Right lung (tissue), 2 donors: ENCODE measurements at regions not wholly inside any gene's neighbourhood (a gene's known extent, or its start where the extent isn't known, plus 50 kb on each side); places are given as distances from the start of the nearest gene placed in this dataset.
"Not testable (repeated sequence)": the region's sequence is repeated elsewhere in the genome, so short reads cannot be mapped to it uniquely, and the experiment has no call there.

Experiments used
- DNase-seq, 2 donors: peaks; one replicate each; pipeline ENCODE4 v3.0.0-alpha.2; 2013

GRCh38 chr7:67916111-67916510, 919.5 kb downstream of the TYW1 start:
- DNase-seq, result not testable (repeated sequence)

GRCh38 chr7:67916571-67917436, 920.2 kb downstream of the TYW1 start:
- DNase-seq, result no peak

GRCh38 chr7:67917437-67917755, 920.8 kb downstream of the TYW1 start:
- DNase-seq, result no peak

- DNase-seq, result no peak
These were observed 921.5 kb downstream of the TYW1 start for GRCh38 chr7:67918158-67918557.

- no peak for DNase-seq
These were observed 926.7 kb downstream of the TYW1 start for GRCh38 chr7:67923286-67923685.

GRCh38 chr7:67928141-67928540, 931.5 kb downstream of the TYW1 start:
- DNase-seq, result no peak

- DNase-seq, result not testable (repeated sequence)
These were observed 939.8 kb downstream of the TYW1 start for GRCh38 chr7:67936447-67936846.

GRCh38 chr7:67940400-67940799, 943.8 kb downstream of the TYW1 start:
- no peak for DNase-seq

- no peak for DNase-seq
These were observed 950.6 kb downstream of the TYW1 start for GRCh38 chr7:67947191-67947590.

GRCh38 chr7:67947646-67948045, 951.0 kb downstream of the TYW1 start:
- DNase-seq, result no peak

GRCh38 chr7:67950321-67951083, 953.9 kb downstream of the TYW1 start:
- DNase-seq, result no peak

GRCh38 chr7:67955061-67955460, 958.4 kb downstream of the TYW1 start:
- no peak for DNase-seq

- no peak for DNase-seq
These were observed 966.2 kb downstream of the TYW1 start for GRCh38 chr7:67962863-67963262.

- no peak for DNase-seq
These were observed 979.9 kb downstream of the TYW1 start for GRCh38 chr7:67976490-67976889.

GRCh38 chr7:67983486-67983885, 986.9 kb downstream of the TYW1 start:
- DNase-seq, result no peak

GRCh38 chr7:67984326-67984725, 987.7 kb downstream of the TYW1 start:
- no peak for DNase-seq

- DNase-seq, result no peak
These were observed 992.5 kb downstream of the TYW1 start for GRCh38 chr7:67989142-67989541.

- no peak for DNase-seq
These were observed 993.4 kb downstream of the TYW1 start for GRCh38 chr7:67990003-67990402.

- no peak for DNase-seq
These were observed 994.1 kb downstream of the TYW1 start for GRCh38 chr7:67990716-67991115.

GRCh38 chr7:67992287-67992686, 995.7 kb downstream of the TYW1 start:
- no peak for DNase-seq

- no peak for DNase-seq
These were observed 1009.4 kb downstream of the TYW1 start for GRCh38 chr7:68005992-68006391.

- no peak for DNase-seq
These were observed 1010.0 kb downstream of the TYW1 start for GRCh38 chr7:68006619-68007018.

- no peak for DNase-seq
These were observed 1013.1 kb downstream of the TYW1 start for GRCh38 chr7:68009716-68010115.
